ENCODE measurements at regions not wholly inside any gene's neighbourhood (a gene's known extent, or its start where the extent isn't known, plus 50 kb on each side); places are given as distances from the start of the nearest gene placed in this dataset.
"Not testable (repeated sequence)": the region's sequence is repeated elsewhere in the genome, so short reads cannot be mapped to it uniquely, and the experiment has no call there.

- BruUV-seq (replicated peaks), result no TSS peak
- no peak for DNase-seq (ENCODE audit: low spot score)
- no peaks in the 10 kb centered on the region for H3K9me3 ChIP-seq (ENCODE audit: low read depth, low read length, poor library complexity, severe bottlenecking)
- H3K36me3 ChIP-seq (ENCODE audit: insufficient read depth, low read length, poor library complexity, severe bottlenecking), result no peaks in the 10 kb centered on the region
- ChIA-PET POLR2A (ENCODE audit: low non-redundant PET) (no interaction called here), CTCF (no interaction called here)
- no peak overlapping the region for H3K27ac ChIP-seq (ENCODE audit: low read depth, low read length, poor library complexity, severe bottlenecking)
- H3K4me1 ChIP-seq (ENCODE audit: insufficient read depth, low read length, poor library complexity, severe bottlenecking), result no peaks in the 10 kb centered on the region
- intact Hi-C loops (cut with micrococcal nuclease; ENCODE audit: unreplicated experiment), result no loop called here
- H3K4me3 ChIP-seq (ENCODE audit: low read depth, low read length, poor library complexity, severe bottlenecking), result no peak overlapping the region
- TF ChIP-seq EZH2 (IDR thresholded peaks at IDR 0.05; ENCODE audit: borderline replicate concordance, low read depth, low read length, poor library complexity, severe bottlenecking) (no peak), CTCF (conservative IDR thresholded peaks at IDR 0.05; ENCODE audit: low read depth, low read length) (no peak)
- no peaks in the 10 kb centered on the region for H3K27me3 ChIP-seq (replicated peaks; ENCODE audit: insufficient read depth, low read depth, low read length, poor library complexity)
These were observed 70.7 kb upstream of the IL33 start for GRCh38 chr9:6144947-6145346.

- POLR2A ChIA-PET (ENCODE audit: low non-redundant PET), result no interaction called here
- no TSS peak for BruUV-seq (replicated peaks)
- intact Hi-C loops (cut with micrococcal nuclease; ENCODE audit: unreplicated experiment), result no loop called here
- no peaks in the 10 kb centered on the region for H3K36me3 ChIP-seq (ENCODE audit: insufficient read depth, low read length, poor library complexity, severe bottlenecking)
- CTCF ChIA-PET, result no interaction called here
- H3K9me3 ChIP-seq (ENCODE audit: low read depth, low read length, poor library complexity, severe bottlenecking), result no peaks in the 10 kb centered on the region
- H3K27ac ChIP-seq (ENCODE audit: low read depth, low read length, poor library complexity, severe bottlenecking), result no peak overlapping the region
- H3K4me3 ChIP-seq (ENCODE audit: low read depth, low read length, poor library complexity, severe bottlenecking), result no peak overlapping the region
- H3K4me1 ChIP-seq (ENCODE audit: insufficient read depth, low read length, poor library complexity, severe bottlenecking), result no peaks in the 10 kb centered on the region
- no peaks in the 10 kb centered on the region for H3K27me3 ChIP-seq (replicated peaks; ENCODE audit: insufficient read depth, low read depth, low read length, poor library complexity)
- DNase-seq (ENCODE audit: low spot score), result no peak
- TF ChIP-seq EZH2 (IDR thresholded peaks at IDR 0.05; ENCODE audit: borderline replicate concordance, low read depth, low read length, poor library complexity, severe bottlenecking) (no peak), CTCF (conservative IDR thresholded peaks at IDR 0.05; ENCODE audit: low read depth, low read length) (no peak)
These were observed 72.7 kb upstream of the IL33 start for GRCh38 chr9:6142799-6143454.

GRCh38 chr9:6135780-6136179 lies 79.8 kb upstream of the IL33 start:
- DNase-seq (ENCODE audit: low spot score); H3K27me3 ChIP-seq (replicated peaks; ENCODE audit: insufficient read depth, low read depth, low read length, poor library complexity); BruUV-seq (replicated peaks); H3K4me3 ChIP-seq (ENCODE audit: low read depth, low read length, poor library complexity, severe bottlenecking); CTCF ChIA-PET; H3K27ac ChIP-seq (ENCODE audit: low read depth, low read length, poor library complexity, severe bottlenecking); H3K9me3 ChIP-seq (ENCODE audit: low read depth, low read length, poor library complexity, severe bottlenecking); intact Hi-C loops (cut with micrococcal nuclease; ENCODE audit: unreplicated experiment); POLR2A ChIA-PET (ENCODE audit: low non-redundant PET); H3K4me1 ChIP-seq (ENCODE audit: insufficient read depth, low read length, poor library complexity, severe bottlenecking); H3K36me3 ChIP-seq (ENCODE audit: insufficient read depth, low read length, poor library complexity, severe bottlenecking): not testable (repeated sequence)

DNA sequence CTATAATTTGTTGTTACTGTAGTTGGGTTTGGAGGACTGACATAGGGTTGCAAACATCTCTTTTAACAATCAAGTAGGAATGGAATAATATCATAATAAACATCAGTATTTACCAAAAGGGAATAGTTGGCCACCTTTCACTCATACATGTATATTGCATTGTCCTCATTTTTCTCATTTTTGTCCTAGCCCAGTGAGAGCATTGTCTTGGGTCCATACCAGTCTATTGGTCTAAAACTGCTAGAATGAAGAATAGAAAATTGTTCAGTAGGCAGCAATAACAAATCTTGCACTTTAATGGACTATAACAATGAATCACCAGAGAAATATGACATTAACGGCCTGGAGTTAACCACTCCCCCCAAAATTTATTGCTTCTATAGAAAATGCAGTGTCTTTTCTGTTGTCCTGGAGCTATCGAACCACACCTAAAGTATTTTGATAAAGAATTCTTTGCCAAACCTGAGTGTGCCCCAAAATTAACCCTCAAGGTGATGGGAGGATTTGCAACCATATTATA lies 80.9 kb upstream of the IL33 start:
- TF ChIP-seq EZH2 (IDR thresholded peaks at IDR 0.05; ENCODE audit: borderline replicate concordance, low read depth, low read length, poor library complexity, severe bottlenecking) (no peak), CTCF (conservative IDR thresholded peaks at IDR 0.05; ENCODE audit: low read depth, low read length) (no peak)
- no peaks in the 10 kb centered on the region for H3K27me3 ChIP-seq (replicated peaks; ENCODE audit: insufficient read depth, low read depth, low read length, poor library complexity)
- intact Hi-C loops (cut with micrococcal nuclease; ENCODE audit: unreplicated experiment), result no loop called here
- no peak overlapping the region for H3K27ac ChIP-seq (ENCODE audit: low read depth, low read length, poor library complexity, severe bottlenecking)
- POLR2A ChIA-PET (ENCODE audit: low non-redundant PET), result no interaction called here
- no peaks in the 10 kb centered on the region for H3K36me3 ChIP-seq (ENCODE audit: insufficient read depth, low read length, poor library complexity, severe bottlenecking)
- CTCF ChIA-PET, result no interaction called here
- DNase-seq (ENCODE audit: low spot score), result no peak
- no TSS peak for BruUV-seq (replicated peaks)
- no peaks in the 10 kb centered on the region for H3K4me1 ChIP-seq (ENCODE audit: insufficient read depth, low read length, poor library complexity, severe bottlenecking)
- H3K9me3 ChIP-seq (ENCODE audit: low read depth, low read length, poor library complexity, severe bottlenecking), result no peaks in the 10 kb centered on the region
- H3K4me3 ChIP-seq (ENCODE audit: low read depth, low read length, poor library complexity, severe bottlenecking), result no peak overlapping the region

All from A673 (cell line).